Upper lobe of right lung (tissue), 1 donor: ENCODE measurements at regions not wholly inside any gene's neighbourhood (a gene's known extent, or its start where the extent isn't known, plus 50 kb on each side); places are given as distances from the start of the nearest gene placed in this dataset.
A peak's percentile ranks its signal among the peaks of the same experiment; 100 is the strongest.

Source experiments
- ATAC-seq: fragments of 200-7000 bp; cut with Tn5 transposase; one replicate; pipeline ENCODE4 v1.9.1; 2020; ENCODE audit warnings: mild to moderate bottlenecking, moderate library complexity
- DNase-seq: peaks from one replicate; pipeline ENCODE4 v3.0.0-alpha.2; 2020
- H3K27ac ChIP-seq: fragments of 200-600 bp; one replicate; pipeline ENCODE4 v1.8.0; 2022
- H3K27me3 ChIP-seq: fragments of 200-600 bp; one replicate; pipeline ENCODE4 v1.8.0; 2022; ENCODE audit warnings: mild to moderate bottlenecking
- H3K36me3 ChIP-seq: fragments of 200-600 bp; one replicate; pipeline ENCODE4 v1.8.0; 2022
- H3K4me1 ChIP-seq: fragments of 200-600 bp; one replicate; pipeline ENCODE4 v1.8.0; 2022
- H3K4me3 ChIP-seq: fragments of 200-600 bp; one replicate; pipeline ENCODE4 v1.8.0; 2022; ENCODE audit warnings: mild to moderate bottlenecking
- H3K9me3 ChIP-seq: fragments of 200-600 bp; one replicate; pipeline ENCODE4 v1.8.0; 2022
- CTCF ChIP-seq: fragments of 200-600 bp; IDR thresholded peaks from one replicate; pipeline ENCODE4 v1.8.0; 2022; ENCODE audit warnings: antibody characterized with exemption
- intact Hi-C: fragments of 100-400 bp; cut with DNase I; formaldehyde crosslinking; loops from one replicate; pipeline ENCODE4 v1.11.0; 2022
- donor health status: DM: no; HTN: yes; CAD: no; lungs with severe emphysema.

- no peaks in the 10 kb centered on the region for H3K27me3 ChIP-seq
- DNase-seq (no peak), ATAC-seq (no peak)
- TF ChIP-seq CTCF = no peak
- H3K27ac ChIP-seq = no peak overlapping the region
- no peaks in the 10 kb centered on the region for H3K36me3 ChIP-seq
- H3K9me3 ChIP-seq = no peaks in the 10 kb centered on the region
- intact Hi-C loops = no loop called here
- H3K4me3 ChIP-seq = no peak overlapping the region
- no peaks in the 10 kb centered on the region for H3K4me1 ChIP-seq
Measured at GRCh38 chr13:39910833-39911232, 255.4 kb downstream of the COG6 start.

- intact Hi-C loops = no loop called here
- no peak for ATAC-seq
- no peak overlapping the region for H3K27ac ChIP-seq
Measured at GRCh38 chr13:39913339-39913738, 257.9 kb downstream of the COG6 start.

GRCh38 chr13:39913928-39914327 is 258.5 kb downstream of the COG6 start:
- Histone ChIP-seq H3K36me3 (no peaks in the 10 kb centered on the region), H3K4me1 (no peaks in the 10 kb centered on the region), H3K9me3 (no peaks in the 10 kb centered on the region), H3K27me3 (no peaks in the 10 kb centered on the region), H3K4me3 (no peak overlapping the region), H3K27ac (no peak overlapping the region)
- ATAC-seq = peak; percentile 65
- intact Hi-C loops = no loop called here
- no peak for TF ChIP-seq CTCF
- no peak for DNase-seq

More at GRCh38 chr13:39913339-39913738, 257.9 kb downstream of the COG6 start:
- Histone ChIP-seq H3K36me3 (no peaks in the 10 kb centered on the region), H3K9me3 (no peaks in the 10 kb centered on the region), H3K4me3 (no peak overlapping the region), H3K27me3 (no peaks in the 10 kb centered on the region), H3K4me1 (no peaks in the 10 kb centered on the region)
- TF ChIP-seq CTCF = no peak
- DNase-seq = no peak

GRCh38 chr13:39915418-39915817 is 260.0 kb downstream of the COG6 start:
- no peaks in the 10 kb centered on the region for H3K36me3 ChIP-seq
- no peaks in the 10 kb centered on the region for H3K4me1 ChIP-seq
- DNase-seq (no peak), ATAC-seq (no peak)
- H3K27me3 ChIP-seq = no peaks in the 10 kb centered on the region
- intact Hi-C loops = no loop called here
- no peak overlapping the region for H3K4me3 ChIP-seq
- no peaks in the 10 kb centered on the region for H3K9me3 ChIP-seq
- H3K27ac ChIP-seq = no peak overlapping the region
- TF ChIP-seq CTCF = no peak

GRCh38 chr13:39916330-39916729 is 260.9 kb downstream of the COG6 start:
- TF ChIP-seq CTCF = no peak

GRCh38 chr13:39918620-39919236 is 263.3 kb downstream of the COG6 start:
- Histone ChIP-seq H3K27me3 (no peaks in the 10 kb centered on the region), H3K9me3 (no peaks in the 10 kb centered on the region), H3K4me1 (no peaks in the 10 kb centered on the region), H3K36me3 (no peaks in the 10 kb centered on the region), H3K27ac (no peak overlapping the region), H3K4me3 (no peak overlapping the region)
- DNase-seq (no peak), ATAC-seq (no peak)
- intact Hi-C loops = no loop called here
- no peak for TF ChIP-seq CTCF

More at GRCh38 chr13:39916330-39916729, 260.9 kb downstream of the COG6 start:
- ATAC-seq (no peak), DNase-seq (no peak)
- H3K9me3 ChIP-seq = no peaks in the 10 kb centered on the region
- no peaks in the 10 kb centered on the region for H3K4me1 ChIP-seq
- H3K4me3 ChIP-seq = no peak overlapping the region
- intact Hi-C loops = no loop called here
- H3K27me3 ChIP-seq = no peaks in the 10 kb centered on the region
- H3K36me3 ChIP-seq = no peaks in the 10 kb centered on the region
- H3K27ac ChIP-seq = no peak overlapping the region
